Erythroblast (primary cell): ENCODE measurements at regions not wholly inside any gene's neighbourhood (a gene's known extent, or its start where the extent isn't known, plus 50 kb on each side); places are given as distances from the start of the nearest gene placed in this dataset.

Source experiments
- GATA1 ChIP-seq: IDR thresholded peaks from 2 replicates; pipeline ENCODE4 v1.6.1; 2011; ENCODE audit warnings: low read depth, mild to moderate bottlenecking, control low read depth, low read length, moderate library complexity
- POLR2A ChIP-seq: IDR thresholded peaks from 2 replicates; pipeline ENCODE4 v1.6.1; 2011; ENCODE audit warnings: mild to moderate bottlenecking, low read length

DNA sequence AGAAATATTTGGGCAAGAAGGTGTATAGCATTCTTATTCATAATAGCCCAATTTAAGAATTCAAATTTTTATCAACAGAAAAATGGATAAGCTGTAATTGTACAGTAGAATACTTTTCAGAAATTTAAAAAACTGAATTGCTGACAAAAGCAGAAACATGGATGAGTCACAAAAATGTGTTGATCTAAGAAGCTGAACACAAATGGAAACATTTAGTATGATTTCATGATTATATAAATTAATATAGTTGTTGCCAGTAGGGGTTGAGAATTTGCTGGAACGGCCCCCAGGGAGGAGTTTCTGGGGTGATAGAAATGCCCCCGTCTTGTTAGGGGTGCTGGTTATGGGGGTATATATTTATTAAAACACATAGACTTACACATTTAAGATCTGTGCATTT, 179.1 kb downstream of the KLF6 start:
- TF ChIP-seq POLR2A (no peak), GATA1 (no peak)
